SHP77 (cell line): ENCODE measurements at regions not wholly inside any gene's neighbourhood (a gene's known extent, or its start where the extent isn't known, plus 50 kb on each side); places are given as distances from the start of the nearest gene placed in this dataset.
"Not testable (repeated sequence)": the region's sequence is repeated elsewhere in the genome, so short reads cannot be mapped to it uniquely, and the experiment has no call there.

Source experiments
- DNase-seq, 2 experiments: peaks; one replicate each; lab custom pipeline; 2025; lab: John Stamatoyannopoulos, UW

DNA sequence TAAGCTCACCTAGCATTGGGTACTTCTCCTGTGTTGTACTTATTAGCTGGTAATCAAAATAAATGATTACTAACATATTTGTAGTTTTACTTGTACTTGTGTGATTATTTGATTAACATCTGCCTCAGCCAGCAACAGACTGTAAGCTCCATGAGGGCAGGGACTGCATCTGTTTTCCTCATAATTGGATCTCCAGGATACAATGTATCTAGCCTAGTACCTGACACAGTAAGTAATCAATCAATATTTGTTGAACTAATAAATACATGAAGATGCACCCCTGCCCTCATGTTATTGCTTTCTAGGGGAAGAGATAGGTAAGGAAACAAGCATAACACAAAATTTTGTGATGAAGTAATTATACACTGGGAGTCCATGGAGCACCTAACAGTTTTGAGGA, 101.5 kb downstream of the TENT5C start:
- no peak for DNase-seq

- DNase-seq: no peak
These were observed 102.7 kb downstream of the TENT5C start for GRCh38 chr1:117708323-117709248.

DNA sequence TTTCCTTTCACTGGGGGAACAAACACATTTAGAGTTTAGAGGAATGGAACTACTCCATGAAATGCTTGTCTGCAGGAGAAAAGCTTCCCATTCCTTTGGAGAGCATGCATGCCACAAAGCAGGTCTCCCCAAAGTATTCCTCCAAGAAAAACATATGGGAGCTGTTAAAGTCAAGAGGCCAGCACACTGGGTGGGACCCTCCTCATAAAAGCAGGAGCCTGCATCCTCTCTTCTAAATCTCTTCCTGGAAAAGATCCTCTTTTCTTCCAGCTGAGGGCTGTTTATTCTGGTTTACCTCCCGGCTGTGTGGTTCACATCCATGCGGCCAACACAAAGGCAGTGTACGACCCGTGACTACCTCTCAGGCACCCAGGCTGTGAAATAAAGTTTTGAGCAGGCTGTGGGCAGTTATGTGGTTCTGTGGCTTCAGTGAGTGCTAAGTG, 103.4 kb downstream of the TENT5C start:
- DNase-seq: no peak

DNA sequence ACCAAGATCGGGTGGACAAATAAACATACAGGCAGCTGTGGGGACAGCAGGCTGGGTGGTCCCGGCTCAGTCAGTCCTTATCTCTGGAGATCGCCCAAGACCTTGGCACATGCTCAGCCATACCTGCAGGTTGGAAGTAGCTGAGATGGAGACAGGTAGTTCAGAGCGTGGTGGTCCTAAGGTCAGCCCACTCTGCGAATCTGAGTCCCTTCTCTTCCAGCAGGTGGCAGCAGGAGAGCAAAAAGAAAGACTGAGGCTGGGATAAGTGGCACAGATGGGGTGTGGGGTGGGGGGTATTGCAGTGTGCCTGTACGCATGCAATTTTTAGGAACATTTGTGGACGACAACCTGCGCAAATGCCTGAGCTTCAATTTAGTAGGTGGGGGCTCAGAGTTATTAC, 104.9 kb downstream of the TENT5C start:
- DNase-seq: no peak

DNA sequence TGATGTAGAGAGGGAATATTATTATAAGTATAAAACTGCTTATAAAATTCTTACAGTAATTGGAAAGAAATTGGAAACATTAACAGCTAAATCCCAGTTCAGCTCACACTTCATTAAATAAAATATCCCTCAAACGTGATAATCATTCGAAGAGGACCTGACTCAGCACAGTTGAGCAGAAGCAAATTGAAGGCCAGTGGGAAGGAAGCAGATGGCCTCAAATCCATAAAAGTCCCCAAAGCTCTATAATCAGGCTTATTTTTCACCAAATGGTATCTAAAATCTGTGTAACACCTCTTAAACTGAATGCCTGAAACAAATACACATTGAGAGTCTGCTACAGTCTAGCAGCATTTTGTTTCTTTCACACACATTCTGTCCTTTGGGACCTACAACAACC, 106.8 kb downstream of the TENT5C start:
- no peak for DNase-seq

DNA sequence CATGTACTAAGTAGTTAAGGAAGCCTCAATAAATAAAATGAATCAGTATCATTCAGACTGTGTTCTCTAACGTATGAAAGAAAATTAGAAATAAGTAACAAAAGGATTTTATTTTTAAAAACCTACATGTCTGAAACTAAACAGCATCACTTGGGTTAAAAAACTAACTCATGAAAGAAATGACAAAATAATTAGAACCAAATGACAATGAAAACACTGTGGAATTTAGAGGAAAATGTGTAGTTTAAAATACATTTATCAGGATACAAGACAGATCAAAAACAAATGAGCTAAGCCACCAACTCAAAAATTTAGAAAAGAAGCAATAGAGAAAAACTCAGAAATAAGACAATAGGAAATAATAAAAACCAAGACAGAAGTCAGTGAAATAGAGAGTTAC, 108.7 kb downstream of the TENT5C start:
- DNase-seq: no peak

DNA sequence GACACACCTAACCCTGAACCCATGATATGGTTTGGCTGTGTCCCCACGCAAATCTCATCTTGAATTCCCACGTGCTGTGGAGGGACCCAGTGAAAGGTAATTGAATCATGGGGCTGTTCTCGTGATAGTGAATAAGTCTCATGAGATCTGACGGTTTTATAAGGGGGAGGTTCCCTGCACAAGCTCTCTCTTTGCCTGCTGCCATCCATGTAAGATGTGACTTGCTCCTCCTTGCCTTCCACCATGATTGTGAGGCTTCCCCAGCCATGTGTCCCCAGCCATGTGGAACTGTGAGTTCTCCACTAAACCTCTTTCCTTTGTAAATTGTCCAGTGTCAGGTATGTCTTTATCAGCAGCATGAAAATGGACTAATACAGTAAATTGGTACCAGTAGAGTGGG, 110.2 kb downstream of the TENT5C start:
- DNase-seq: not testable (repeated sequence)

- DNase-seq: not testable (repeated sequence)
These were observed 112.1 kb downstream of the TENT5C start for GRCh38 chr1:117717980-117718379.

GRCh38 chr1:117718596-117718995, 112.7 kb downstream of the TENT5C start:
- not testable (repeated sequence) for DNase-seq

DNA sequence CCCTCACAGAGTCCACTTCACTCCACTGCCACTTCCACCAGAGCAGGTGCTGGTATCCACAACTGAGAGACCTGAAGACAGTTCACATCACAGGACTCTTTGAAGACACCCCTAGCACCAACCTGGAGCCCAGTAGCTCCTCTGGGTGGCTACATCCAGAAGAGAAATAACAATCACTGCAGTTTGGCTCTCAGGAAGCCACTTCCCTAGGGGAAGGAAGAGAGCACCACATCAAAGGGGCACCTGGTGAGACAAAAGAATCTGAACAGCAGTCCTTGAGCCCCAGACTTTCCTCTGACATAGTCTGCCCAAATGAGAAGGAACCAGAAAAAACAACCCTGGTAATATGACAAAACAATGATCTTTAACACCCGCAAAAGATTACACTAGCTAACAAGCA, 113.2 kb downstream of the TENT5C start:
- no peak for DNase-seq

DNA sequence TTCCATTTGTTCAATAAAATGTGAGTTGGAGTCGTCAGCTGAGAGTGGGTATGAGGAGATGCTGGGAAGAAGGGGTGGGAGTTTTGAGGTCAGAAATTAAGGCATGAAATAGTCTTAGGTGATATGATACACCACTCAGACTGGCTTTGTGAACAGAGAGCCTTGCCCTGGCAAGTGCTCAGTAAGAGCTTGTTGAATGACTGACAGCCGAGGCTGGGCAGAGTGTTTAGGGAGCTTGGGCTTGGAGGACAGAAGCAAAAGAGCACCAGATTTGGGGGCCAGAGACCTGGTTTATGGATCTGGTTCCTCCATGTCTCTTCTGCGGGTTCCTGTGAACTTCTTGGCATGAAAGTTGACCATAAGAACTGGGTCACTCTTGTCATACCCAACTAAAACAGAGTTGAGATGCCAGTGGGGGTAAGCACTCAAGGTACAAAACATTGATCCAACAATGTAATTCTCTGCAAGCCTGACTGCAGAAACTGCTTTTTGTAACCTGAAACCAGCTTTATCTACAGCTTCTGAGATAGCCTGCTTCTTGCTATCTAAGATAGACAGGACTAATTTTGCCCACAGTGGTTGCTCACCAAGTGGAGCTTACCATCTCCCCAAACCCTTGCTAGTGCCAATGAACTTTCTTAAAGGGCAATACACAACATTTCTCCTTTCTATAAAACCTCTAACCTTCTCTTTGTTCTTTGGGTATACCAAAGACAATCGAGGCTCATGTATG, 126.4 kb downstream of the TENT5C start:
- DNase-seq: no peak

GRCh38 chr1:117732956-117733355, 127.1 kb downstream of the TENT5C start:
- DNase-seq: no peak

DNA sequence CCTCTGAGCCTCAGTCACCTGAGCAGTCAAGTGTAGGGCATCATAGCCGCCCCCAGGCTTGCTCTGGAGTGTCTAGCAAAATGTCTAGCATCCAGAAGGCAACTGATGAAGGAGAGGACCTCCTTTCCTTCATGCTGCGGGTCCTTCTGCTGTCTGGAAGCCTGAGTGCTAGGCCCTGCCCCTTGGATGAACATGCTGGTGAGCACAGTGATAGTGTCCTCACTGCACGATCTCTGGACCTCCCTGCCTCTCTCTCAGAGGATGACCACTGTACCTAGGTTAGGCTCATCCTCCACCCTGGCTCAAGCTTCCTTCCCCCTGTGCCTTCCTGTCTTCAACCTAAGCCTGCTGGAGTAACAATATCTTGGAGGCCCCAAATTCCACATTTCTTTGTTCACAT, 128.6 kb downstream of the TENT5C start:
- DNase-seq: no peak

DNA sequence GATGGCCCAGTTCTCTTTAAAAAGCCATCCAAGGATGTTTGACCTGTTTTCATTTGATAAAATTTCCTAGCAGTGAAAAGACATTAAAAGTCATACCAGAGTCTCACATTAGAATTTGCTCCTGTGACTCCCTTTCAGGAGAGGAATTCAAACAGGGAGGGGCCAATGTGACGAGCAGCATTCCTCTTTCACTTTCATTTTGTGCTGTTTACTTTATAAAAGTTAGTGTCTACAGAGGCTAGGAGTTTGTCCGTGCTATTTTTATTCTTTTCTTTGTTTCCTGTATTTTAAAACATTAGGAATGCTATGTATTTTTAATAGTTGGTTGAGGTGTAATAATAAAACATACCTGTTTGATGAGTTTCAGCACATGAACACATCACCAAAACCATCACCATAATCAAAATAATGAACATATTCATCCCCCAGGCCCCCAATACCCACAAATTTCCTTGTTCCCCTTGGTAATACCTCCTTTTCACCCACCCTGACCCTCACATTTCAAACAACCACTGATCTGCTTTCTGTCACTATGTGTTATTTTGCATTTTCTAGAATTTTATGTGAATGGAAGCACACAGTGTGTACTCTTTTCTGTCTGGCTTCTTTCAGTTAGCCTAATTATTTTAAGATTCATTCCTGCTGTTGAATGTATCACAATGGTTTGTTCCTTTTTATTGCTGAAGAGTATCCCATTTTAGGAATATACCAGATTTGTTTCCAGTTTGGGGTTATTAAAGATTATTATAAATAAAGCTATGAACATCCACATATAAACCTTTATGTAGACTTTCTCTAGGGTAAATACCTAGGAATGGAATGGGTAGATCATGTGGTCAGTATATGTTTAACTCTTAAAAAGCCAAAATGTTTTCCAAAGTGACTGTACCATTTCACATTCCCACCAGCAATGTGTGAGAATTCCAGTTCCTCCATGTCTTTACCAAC, 129.5 kb downstream of the TENT5C start:
- no peak for DNase-seq

DNA sequence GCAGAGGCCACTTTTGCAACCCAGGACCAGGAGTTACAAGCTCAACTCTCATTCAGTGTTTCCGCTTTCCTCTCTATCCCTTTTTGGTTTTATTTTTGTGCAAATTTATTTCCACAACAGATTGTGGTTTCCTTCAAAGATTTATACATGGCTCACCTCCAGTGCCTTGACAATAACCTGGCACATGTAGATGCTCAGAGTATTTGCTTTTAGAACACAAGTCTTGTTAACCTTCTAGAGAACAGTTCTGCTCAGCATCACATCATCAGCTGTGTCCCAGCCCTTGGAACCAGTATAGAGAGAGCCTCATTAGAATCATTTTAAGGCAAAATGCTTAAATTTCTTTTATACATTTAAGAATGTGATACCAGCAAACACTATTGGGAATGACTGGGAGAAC, 133.7 kb downstream of the TENT5C start:
- no peak for DNase-seq

- no peak for DNase-seq
These were observed 134.6 kb downstream of the TENT5C start for GRCh38 chr1:117740496-117740895.

DNA sequence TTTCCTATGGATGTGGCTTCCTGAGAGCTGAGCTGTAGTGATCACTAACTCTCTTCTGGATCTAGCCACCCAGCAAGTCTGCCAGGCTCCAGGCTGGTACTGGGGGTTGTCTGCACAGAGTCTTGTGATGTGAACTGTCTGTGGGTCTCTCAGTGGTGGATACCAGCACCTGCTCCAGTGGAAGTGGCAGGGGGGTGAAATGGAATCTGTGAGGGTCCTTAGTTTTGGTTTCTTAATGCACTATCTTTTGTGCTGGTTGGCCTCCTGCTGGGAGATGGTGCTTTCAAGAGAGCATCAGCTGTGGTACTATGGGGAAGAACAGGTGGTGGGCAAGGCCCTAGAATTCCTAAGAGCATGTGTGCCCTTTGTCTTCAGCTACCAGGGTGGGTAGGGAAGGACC, 140.7 kb downstream of the TENT5C start:
- DNase-seq: not testable (repeated sequence)

GRCh38 chr1:117747605-117748004, 141.8 kb downstream of the TENT5C start:
- DNase-seq: no peak

- DNase-seq: no peak
These were observed 145.5 kb downstream of the TENT5C start for GRCh38 chr1:117751321-117751720.

DNA sequence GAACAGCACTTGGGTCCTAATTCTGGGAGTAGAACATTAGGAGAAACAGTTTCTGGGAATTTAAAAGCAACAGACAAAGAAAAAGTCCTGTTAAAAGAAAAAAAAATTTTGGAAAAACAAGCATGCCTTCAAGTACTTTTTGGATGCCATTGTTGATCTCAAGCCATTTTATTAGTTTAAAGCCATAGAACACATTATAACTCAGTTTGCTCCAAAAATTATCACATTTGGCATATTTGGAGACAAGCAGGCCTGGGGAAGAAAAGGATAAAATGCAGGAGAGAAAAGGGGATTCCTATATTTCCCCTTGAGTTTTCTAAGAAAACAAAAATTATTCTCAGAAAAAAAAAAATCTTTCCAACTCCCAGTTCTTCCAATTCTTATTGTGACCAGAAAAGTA, 146.8 kb downstream of the TENT5C start:
- no peak for DNase-seq

- no peak for DNase-seq
These were observed 147.4 kb downstream of the TENT5C start for GRCh38 chr1:117753232-117753631.

GRCh38 chr1:117753652-117754051, 147.8 kb downstream of the TENT5C start:
- no peak for DNase-seq
